H9 (cell line): ENCODE measurements at regions not wholly inside any gene's neighbourhood (a gene's known extent, or its start where the extent isn't known, plus 50 kb on each side); places are given as distances from the start of the nearest gene placed in this dataset.
A peak's percentile ranks its signal among the peaks of the same experiment; 100 is the strongest.

Experiments used
- DNase-seq: peaks from one replicate; pipeline ENCODE4 v3.0.0-alpha.2; 2017
- H2AFZ ChIP-seq: one replicate; pipeline ENCODE4 v1.6.1; 2013; ENCODE audit warnings: mild to moderate bottlenecking, low read length, control low read depth, moderate library complexity
- H2AK5ac ChIP-seq: 2 replicates; pipeline ENCODE4 v1.6.1; 2013; ENCODE audit warnings: low read length, control low read depth, mixed read lengths; ENCODE audit not compliant: insufficient read length
- H2BK120ac ChIP-seq: one replicate; pipeline ENCODE4 v1.6.1; 2013; ENCODE audit warnings: low read depth, mild to moderate bottlenecking, low read length, control low read depth, inconsistent platforms; ENCODE audit not compliant: poor library complexity, severe bottlenecking
- H2BK12ac ChIP-seq: 2 replicates; pipeline ENCODE4 v1.6.1; 2013; ENCODE audit warnings: low read length, control low read depth, mixed read lengths, low read depth; ENCODE audit not compliant: insufficient read length
- H2BK15ac ChIP-seq: 2 replicates; pipeline ENCODE4 v1.6.1; 2013; ENCODE audit warnings: low read depth, low read length, control low read depth
- H2BK20ac ChIP-seq: one replicate; pipeline ENCODE4 v1.6.1; 2013; ENCODE audit warnings: low read depth, mild to moderate bottlenecking, low read length, control low read depth, inconsistent platforms; ENCODE audit not compliant: poor library complexity, severe bottlenecking
- H2BK5ac ChIP-seq: 2 replicates; pipeline ENCODE4 v1.6.1; 2013; ENCODE audit warnings: low read length, control low read depth, mixed read lengths; ENCODE audit not compliant: insufficient read length
- H3K14ac ChIP-seq: 2 replicates; pipeline ENCODE4 v1.6.1; 2013; ENCODE audit warnings: low read length, control low read depth; ENCODE audit not compliant: insufficient read depth
- H3K18ac ChIP-seq: 2 replicates; pipeline ENCODE4 v1.6.1; 2013; ENCODE audit warnings: low read depth, mild to moderate bottlenecking, mixed read lengths, low read length, control low read depth; ENCODE audit not compliant: insufficient read length
- H3K23ac ChIP-seq: 2 replicates; pipeline ENCODE4 v1.6.1; 2013; ENCODE audit warnings: low read length, control low read depth, mixed read lengths, low read depth; ENCODE audit not compliant: insufficient read length
- H3K23me2 ChIP-seq: 2 replicates; pipeline ENCODE4 v1.6.1; 2013; ENCODE audit warnings: low read depth, mild to moderate bottlenecking, mixed read lengths, low read length, control low read depth; ENCODE audit not compliant: insufficient read length, poor library complexity, severe bottlenecking
- H3K27ac ChIP-seq: 2 replicates; pipeline ENCODE4 v1.5.1; 2013; ENCODE audit warnings: low read length, control low read depth, mixed read lengths, low read depth; ENCODE audit not compliant: insufficient read length
- H3K27me3 ChIP-seq: 2 replicates; pipeline ENCODE4 v1.6.1; 2013; ENCODE audit warnings: low read length, control low read depth, inconsistent platforms; ENCODE audit not compliant: insufficient read depth
- H3K4ac ChIP-seq: 2 replicates; pipeline ENCODE4 v1.6.1; 2013; ENCODE audit warnings: low read depth, mild to moderate bottlenecking, control low read depth, inconsistent platforms, low read length, moderate library complexity
- H3K4me1 ChIP-seq: 2 replicates; pipeline ENCODE4 v1.6.1; 2013; ENCODE audit warnings: low read length, control low read depth, inconsistent platforms; ENCODE audit not compliant: insufficient read depth
- H3K4me2 ChIP-seq: 2 replicates; pipeline ENCODE4 v1.6.1; 2013; ENCODE audit warnings: low read length, control low read depth, mixed read lengths; ENCODE audit not compliant: insufficient read length, insufficient read depth
- H3K56ac ChIP-seq: 2 replicates; pipeline ENCODE4 v1.6.1; 2013; ENCODE audit warnings: low read depth, mild to moderate bottlenecking, mixed read lengths, low read length, control low read depth; ENCODE audit not compliant: insufficient read length
- H3K79me1 ChIP-seq: 2 replicates; pipeline ENCODE4 v1.6.1; 2013; ENCODE audit warnings: low read depth, mild to moderate bottlenecking, moderate library complexity, low read length, control low read depth, inconsistent platforms; ENCODE audit not compliant: insufficient read depth, poor library complexity, severe bottlenecking
- H3K79me2 ChIP-seq: 2 replicates; pipeline ENCODE4 v1.6.1; 2013; ENCODE audit warnings: low read length, control low read depth, inconsistent platforms; ENCODE audit not compliant: insufficient read depth
- H3K9ac ChIP-seq: 2 replicates; pipeline ENCODE4 v1.6.1; 2013; ENCODE audit warnings: low read length, control low read depth, mixed read lengths; ENCODE audit not compliant: insufficient read length; ENCODE audit errors: extremely low read depth
- H3K9me3 ChIP-seq: one replicate; pipeline ENCODE4 v1.6.1; 2013; ENCODE audit warnings: low read depth, low read length, inconsistent platforms; ENCODE audit not compliant: control insufficient read depth
- H3T11ph ChIP-seq: one replicate; pipeline ENCODE4 v1.6.1; 2013; ENCODE audit warnings: mild to moderate bottlenecking, low read length, control low read depth, inconsistent platforms
- H4K20me1 ChIP-seq: one replicate; pipeline ENCODE4 v1.6.1; 2013; ENCODE audit not compliant: control insufficient read depth, insufficient read length, insufficient read depth
- H4K5ac ChIP-seq: 2 replicates; pipeline ENCODE4 v1.6.1; 2013; ENCODE audit warnings: low read depth, mild to moderate bottlenecking, mixed read lengths, low read length, control low read depth; ENCODE audit not compliant: insufficient read length
- H4K8ac ChIP-seq: replicated peaks from 2 replicates; pipeline ENCODE4 v1.6.1; 2013; ENCODE audit warnings: low read length, control low read depth, mixed read lengths, low read depth; ENCODE audit not compliant: insufficient read length
- H4K91ac ChIP-seq: 2 replicates; pipeline ENCODE4 v1.6.1; 2013; ENCODE audit warnings: low read depth, mild to moderate bottlenecking, moderate library complexity, mixed read lengths, low read length, control low read depth; ENCODE audit not compliant: insufficient read length
- H3K27ac Mint-ChIP-seq, 3 experiments: 2 replicates in 2 of 3; 3 replicates in 1 of 3; pipeline ENCODE4 v1.8.0; 2020 to 2021; ENCODE audit warnings: mixed read lengths in 3 of 3, mild to moderate bottlenecking in 1 of 3, moderate library complexity in 1 of 3
- H3K27me3 Mint-ChIP-seq: 2 replicates; pipeline ENCODE4 v1.8.0; 2021; ENCODE audit warnings: low read depth, mild to moderate bottlenecking, moderate library complexity, mixed read lengths
- H3K36me3 Mint-ChIP-seq, 3 experiments: 2 replicates in 2 of 3; 3 replicates in 1 of 3; pipeline ENCODE4 v1.8.0; 2020 to 2021; ENCODE audit warnings: low read depth in 3 of 3, mixed read lengths in 3 of 3; ENCODE audit not compliant: insufficient read depth in 1 of 3
- H3K4me1 Mint-ChIP-seq, 2 experiments: 2 replicates each; pipeline ENCODE4 v1.8.0; 2020; ENCODE audit warnings: mixed read lengths in 2 of 2
- H3K4me3 Mint-ChIP-seq, 2 experiments: 2 replicates in 1 of 2; 3 replicates in 1 of 2; pipeline ENCODE4 v1.8.0; 2020 to 2021; ENCODE audit warnings: mild to moderate bottlenecking in 2 of 2, mixed read lengths in 2 of 2, moderate library complexity in 1 of 2
- H3K9me3 Mint-ChIP-seq, 2 experiments: 2 replicates in 1 of 2; 3 replicates in 1 of 2; pipeline ENCODE4 v1.8.0; 2020; ENCODE audit warnings: mild to moderate bottlenecking in 2 of 2, mixed read lengths in 2 of 2, moderate library complexity in 1 of 2
- WGBS: extraction: QIAGEN DNeasy Blood & Tissue Kit; methylation state at CpG from one replicate; pipeline ENCODE4 v1.1.7; 2013; ENCODE audit warnings: missing lambda C conversion rate, low lambda C conversion rate, mixed read lengths; ENCODE audit not compliant: insufficient read length; ENCODE audit errors: extremely low coverage; 5-methylcytosine and 5-hydroxymethylcytosine counted together
- TF ChIP-seq, protein P1 (sequence below): fragments of 200-600 bp; sonication (generic); conservative IDR thresholded peaks from 3 replicates; pipeline ENCODE4 v1.8.0; 2021; ENCODE audit warnings: antibody characterized with exemption, mild to moderate bottlenecking

DNA sequence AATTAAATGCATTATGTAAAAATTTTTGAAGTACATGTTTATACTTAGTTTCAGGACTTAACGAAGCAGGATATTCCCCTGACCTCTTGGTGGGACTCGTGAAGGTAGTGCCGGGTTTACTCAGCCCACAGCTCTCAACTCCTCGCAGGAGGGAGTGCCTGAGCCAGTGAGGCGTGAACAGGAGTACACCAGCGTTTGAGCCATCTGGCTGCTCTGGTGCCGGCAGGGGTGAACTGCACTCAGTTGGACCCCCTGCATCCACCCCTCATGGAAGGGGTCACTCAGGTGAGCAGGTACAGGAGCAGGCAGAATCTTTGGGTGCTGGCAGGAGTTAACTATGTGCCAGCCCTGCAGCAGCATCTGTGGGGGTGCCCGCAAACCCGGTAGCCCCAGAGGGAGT lies 625.1 kb upstream of the PCDH15 start:
- Histone ChIP-seq H3K4me2 (no peak overlapping the region), H3K4ac (no peak overlapping the region), H3K79me2 (no peaks in the 10 kb centered on the region), H3T11ph (no peak overlapping the region), H4K91ac (no peak overlapping the region), H2BK5ac (no peak overlapping the region), H2BK20ac (no peak overlapping the region), H3K4me1 (no peaks in the 10 kb centered on the region), H3K9ac (no peak overlapping the region), H3K23ac (no peak overlapping the region), H2BK120ac (no peak overlapping the region), H3K27me3 (no peaks in the 10 kb centered on the region), H3K18ac (no peak overlapping the region), H4K5ac (no peak overlapping the region), H2AK5ac (no peak overlapping the region), H3K79me1 (no peaks in the 10 kb centered on the region), H4K20me1 (no peaks in the 10 kb centered on the region), H3K27ac (no peak overlapping the region), H3K14ac (no peak overlapping the region), H3K9me3 (no peaks in the 10 kb centered on the region), H2AFZ (no peak overlapping the region), H3K56ac (no peak overlapping the region), H4K8ac (no peak overlapping the region), H2BK12ac (no peak overlapping the region), H3K23me2 (no peaks in the 10 kb centered on the region), H2BK15ac (no peak overlapping the region; the same call in 1 of the 2 replicates)
- no peaks in the 10 kb centered on the region for H3K9me3 Mint-ChIP-seq
- H3K27me3 Mint-ChIP-seq: no peaks in the 10 kb centered on the region
- no peaks in the 10 kb centered on the region for H3K36me3 Mint-ChIP-seq
- H3K4me1 Mint-ChIP-seq: no peaks in the 10 kb centered on the region
- peak; percentile 33 for DNase-seq
- no peak overlapping the region for H3K27ac Mint-ChIP-seq
- TF ChIP-seq, protein P1, sequence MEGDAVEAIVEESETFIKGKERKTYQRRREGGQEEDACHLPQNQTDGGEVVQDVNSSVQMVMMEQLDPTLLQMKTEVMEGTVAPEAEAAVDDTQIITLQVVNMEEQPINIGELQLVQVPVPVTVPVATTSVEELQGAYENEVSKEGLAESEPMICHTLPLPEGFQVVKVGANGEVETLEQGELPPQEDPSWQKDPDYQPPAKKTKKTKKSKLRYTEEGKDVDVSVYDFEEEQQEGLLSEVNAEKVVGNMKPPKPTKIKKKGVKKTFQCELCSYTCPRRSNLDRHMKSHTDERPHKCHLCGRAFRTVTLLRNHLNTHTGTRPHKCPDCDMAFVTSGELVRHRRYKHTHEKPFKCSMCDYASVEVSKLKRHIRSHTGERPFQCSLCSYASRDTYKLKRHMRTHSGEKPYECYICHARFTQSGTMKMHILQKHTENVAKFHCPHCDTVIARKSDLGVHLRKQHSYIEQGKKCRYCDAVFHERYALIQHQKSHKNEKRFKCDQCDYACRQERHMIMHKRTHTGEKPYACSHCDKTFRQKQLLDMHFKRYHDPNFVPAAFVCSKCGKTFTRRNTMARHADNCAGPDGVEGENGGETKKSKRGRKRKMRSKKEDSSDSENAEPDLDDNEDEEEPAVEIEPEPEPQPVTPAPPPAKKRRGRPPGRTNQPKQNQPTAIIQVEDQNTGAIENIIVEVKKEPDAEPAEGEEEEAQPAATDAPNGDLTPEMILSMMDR: no peak
- H3K4me3 Mint-ChIP-seq: no peak overlapping the region
- no CpG with 5 or more reads among the region's 9 CpGs for WGBS
